Dedifferentiated amniotic fluid mesenchymal stem cell (primary cell): ENCODE measurements at regions not wholly inside any gene's neighbourhood (a gene's known extent, or its start where the extent isn't known, plus 50 kb on each side); places are given as distances from the start of the nearest gene placed in this dataset.
A peak's percentile ranks its signal among the peaks of the same experiment; 100 is the strongest.

Source experiments
- DNase-seq: peaks from one replicate; pipeline ENCODE4 v3.0.0-alpha.2; 2016; ENCODE audit errors: extremely low spot score

DNA sequence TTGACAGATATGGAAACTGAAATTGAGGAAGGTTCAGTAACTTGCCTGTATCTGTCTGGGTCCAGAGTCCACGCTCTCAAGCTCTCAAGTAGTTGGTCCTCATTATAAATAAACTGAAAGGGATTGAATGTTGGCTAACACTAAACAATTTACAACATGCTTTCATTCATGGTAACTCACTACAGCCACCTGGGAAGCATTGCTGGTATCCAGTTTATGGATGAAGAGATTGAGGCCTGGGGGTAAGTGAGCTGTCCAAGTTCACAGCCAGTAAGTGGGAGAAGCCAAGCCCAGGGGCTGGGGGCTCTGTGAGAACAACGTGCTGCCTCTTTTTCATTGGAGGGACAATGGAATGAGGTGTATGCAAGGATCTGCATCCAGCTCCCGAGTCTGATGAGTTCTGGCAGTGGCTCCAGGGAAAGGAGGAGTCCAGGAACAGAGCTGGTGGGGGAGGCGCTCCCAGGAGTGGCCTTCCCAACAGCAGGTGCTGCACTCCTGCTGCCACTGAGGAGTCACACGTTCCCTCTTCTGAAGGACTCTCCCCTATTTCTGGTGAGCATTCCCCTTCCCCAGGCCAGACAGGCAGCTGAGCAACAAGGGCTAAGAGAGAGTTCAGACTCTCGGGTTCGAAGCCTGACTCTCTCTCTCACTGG is 175.8 kb downstream of the CSNK2A3 start:
- no peak for DNase-seq

GRCh38 chr11:11173316-11174025 is 179.6 kb downstream of the CSNK2A3 start:
- no peak for DNase-seq

DNA sequence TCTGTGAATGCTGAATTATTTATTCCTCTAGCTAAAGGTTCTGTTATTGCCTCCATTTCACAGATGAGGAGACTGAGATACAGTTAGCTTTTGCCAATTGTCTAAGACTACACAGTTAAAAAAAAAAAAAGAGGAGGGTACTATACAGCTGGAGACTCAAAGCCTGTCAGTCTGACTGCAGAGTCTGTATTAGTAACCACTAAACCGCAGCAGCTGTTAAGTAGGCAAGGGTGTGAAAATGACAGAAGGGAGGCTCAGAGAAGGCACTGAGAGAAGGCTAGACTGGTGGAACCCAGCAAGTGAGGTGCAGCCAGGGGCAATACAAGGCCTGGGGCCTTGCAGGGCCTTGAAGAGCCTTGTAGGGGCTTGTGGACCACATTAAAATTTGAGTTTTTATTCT is 181.2 kb downstream of the CSNK2A3 start:
- no peak for DNase-seq

GRCh38 chr11:11171285-11171684 is 181.8 kb downstream of the CSNK2A3 start:
- DNase-seq, result no peak

GRCh38 chr11:11170352-11171084 is 182.5 kb downstream of the CSNK2A3 start:
- DNase-seq, result no peak

DNA sequence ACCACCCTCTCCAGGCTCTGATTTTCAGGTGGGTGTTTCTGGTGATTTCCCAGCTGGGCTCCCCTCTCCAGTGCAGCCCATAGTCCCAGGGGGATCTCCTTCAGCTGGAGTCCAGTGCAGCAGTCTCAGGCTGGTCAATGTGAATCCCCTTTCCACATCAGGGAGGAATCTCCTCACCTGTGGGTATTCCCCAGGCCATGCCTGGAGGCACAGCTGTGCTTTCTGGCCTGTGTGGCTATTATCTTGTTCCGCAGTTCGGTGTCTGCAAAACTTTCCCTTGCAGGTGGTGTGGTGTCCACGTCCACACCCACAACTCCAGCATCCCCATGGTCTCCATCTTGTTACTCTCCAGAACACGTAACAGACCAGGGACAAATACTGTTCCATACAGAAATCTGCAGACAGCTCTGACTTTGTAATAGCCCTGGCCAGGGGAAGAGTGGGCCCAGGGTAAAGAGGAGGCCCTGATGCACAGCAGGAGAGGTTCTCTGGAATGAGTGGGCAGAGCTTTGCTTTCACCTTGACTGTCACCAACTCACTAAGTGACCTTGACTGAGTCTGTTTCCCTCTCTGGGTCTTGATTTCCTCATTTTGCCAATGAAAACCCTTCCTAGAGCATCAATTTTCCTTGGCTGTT is 183.2 kb downstream of the CSNK2A3 start:
- DNase-seq, result no peak

DNA sequence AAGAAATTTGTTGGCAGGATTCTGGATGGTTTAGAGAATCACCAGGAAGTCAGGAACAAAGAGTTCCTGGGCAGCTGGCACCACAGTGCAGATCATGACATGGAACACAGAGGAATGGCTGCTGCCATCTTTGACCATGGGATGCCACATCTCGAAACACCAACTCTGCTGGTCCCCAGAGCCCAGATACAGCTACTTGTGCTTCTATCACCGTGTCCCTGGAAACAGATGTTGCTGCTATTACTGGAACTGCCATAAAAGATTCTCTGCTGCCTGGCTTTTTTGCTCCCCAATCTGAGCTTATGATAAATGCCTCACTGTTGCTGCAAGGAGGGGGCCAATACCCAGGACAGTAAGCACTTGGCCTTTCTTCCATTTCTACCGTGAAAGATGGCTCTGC is 185.2 kb downstream of the CSNK2A3 start:
- DNase-seq, result no peak

DNA sequence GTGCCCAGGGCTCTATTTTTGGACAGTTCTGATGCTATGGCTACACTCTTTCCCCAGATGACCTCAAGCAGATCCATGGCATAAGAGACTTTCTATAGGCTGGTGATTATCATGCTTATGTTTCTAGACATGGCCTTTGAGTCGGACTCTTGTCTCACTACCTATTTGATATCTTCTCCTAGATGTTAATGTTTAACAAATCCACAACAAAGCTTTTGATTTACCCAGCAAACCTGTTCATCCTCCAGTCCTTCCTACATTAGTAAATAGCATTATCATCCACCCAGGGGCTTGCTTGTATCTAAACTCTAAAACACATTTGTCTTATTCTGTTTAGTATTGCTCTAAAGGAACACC is 188.7 kb downstream of the CSNK2A3 start:
- DNase-seq, result no peak

DNA sequence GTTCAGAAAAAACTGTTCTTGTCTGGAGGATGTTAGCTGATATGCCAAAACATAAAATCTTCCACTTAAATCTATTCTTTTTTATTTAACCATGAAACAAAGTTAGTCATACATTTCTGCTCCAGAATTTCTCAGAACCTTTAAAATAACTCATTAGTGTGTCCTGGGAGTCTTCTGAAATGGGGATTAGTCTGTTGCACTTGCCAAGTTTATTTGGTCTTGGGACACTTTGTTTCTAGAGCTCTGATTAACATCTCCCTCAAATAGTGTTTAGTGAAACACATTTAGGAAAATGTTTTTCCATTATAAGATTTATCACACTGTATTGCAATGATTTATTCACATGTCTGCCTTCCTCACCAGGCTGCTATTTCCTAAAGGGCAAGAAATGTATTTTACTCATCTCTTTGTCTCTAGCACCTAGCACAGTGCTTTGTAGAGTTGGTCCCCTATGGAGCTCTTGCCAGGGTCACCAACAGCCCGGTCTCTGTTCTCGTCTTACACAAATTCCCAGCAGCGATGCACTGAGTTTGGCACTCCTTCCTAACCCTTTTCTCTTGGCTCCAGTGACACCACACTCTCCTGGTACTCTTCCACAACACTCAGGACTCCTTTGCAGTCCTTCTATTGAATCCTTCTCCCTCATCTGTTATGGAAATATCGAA is 189.2 kb downstream of the CSNK2A3 start:
- no peak for DNase-seq

GRCh38 chr11:11163236-11163635 is 189.8 kb downstream of the CSNK2A3 start:
- DNase-seq, result no peak

DNA sequence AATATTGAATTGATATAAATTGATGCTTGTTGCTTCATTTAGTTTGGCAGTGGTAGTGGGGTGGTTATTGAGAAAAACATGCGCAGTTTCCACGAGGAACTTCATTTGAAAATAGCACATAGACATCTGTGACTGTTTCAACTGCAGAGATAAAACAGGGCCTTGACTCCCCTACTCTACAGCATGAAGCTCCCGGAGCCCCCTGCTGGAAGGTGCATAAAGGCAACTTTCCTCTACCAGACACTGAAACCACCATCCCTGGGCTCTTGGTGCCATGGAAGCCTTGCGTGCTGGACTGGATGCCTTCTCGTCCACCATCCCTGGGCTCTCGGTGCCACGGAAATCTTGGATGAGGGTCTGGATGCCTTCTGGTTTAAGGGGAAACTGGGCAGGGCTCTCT is 195.9 kb downstream of the CSNK2A3 start:
- no peak for DNase-seq

DNA sequence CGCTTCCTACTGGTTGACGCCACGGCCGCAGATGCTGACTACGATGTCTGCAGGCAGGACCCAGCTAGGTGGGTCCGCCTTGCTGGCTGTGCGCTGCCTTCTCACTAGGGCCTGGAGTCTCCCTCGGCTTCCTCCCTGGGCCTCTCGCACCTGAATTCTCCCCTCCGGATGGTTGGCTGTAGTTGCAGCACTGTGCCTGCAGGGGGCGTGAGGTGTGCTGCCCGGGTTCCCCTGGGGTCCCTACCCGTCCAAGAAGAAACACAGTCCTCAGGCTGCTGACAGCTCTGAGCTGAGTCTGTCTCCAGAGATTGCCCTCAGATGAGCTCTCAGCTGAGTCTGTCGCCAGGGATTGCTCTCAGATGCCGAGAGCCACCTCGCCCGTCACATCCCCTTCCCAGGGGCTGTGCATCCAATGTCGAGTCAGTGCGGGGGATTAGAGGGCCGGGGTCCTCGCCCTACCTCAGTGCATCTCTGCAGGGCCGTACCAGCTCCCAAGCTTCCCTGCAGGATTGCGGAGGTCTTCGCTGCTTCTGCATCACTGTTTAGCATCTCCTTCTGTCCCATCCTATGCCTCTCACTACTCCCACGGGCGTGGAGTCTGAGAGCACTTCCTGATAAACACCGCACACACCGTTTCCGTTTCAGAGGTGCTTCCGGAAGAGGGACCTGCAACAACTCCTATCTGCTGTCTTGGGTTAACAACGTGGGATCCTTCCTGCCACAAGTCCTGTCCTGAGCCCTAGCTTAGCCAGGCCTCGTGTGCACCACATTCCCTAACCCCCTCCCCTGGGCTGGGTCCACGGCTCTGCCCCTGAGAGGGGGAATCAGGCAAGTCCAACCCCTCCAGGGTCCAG is 196.9 kb downstream of the CSNK2A3 start:
- DNase-seq, result no peak

DNA sequence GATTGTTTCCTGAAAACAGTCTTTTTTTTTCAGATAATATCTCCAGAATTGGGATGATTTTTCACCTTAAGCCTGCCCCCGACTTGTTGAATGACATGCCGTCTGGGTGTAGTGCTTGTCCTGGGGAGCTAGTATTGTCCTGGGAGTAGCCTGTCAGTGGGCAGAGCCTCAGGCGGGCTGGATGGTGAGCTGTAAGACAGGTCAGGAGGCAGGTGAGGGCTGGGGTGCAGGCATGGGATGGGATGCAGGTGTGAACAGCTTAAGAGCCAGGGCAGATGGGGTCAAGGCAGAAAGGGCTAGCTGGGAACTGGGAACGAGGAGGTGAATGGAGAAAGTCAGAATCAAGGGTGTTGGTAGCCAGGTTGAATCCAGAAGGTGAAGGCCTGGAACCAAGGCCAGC is 200.2 kb downstream of the CSNK2A3 start:
- no peak for DNase-seq

DNA sequence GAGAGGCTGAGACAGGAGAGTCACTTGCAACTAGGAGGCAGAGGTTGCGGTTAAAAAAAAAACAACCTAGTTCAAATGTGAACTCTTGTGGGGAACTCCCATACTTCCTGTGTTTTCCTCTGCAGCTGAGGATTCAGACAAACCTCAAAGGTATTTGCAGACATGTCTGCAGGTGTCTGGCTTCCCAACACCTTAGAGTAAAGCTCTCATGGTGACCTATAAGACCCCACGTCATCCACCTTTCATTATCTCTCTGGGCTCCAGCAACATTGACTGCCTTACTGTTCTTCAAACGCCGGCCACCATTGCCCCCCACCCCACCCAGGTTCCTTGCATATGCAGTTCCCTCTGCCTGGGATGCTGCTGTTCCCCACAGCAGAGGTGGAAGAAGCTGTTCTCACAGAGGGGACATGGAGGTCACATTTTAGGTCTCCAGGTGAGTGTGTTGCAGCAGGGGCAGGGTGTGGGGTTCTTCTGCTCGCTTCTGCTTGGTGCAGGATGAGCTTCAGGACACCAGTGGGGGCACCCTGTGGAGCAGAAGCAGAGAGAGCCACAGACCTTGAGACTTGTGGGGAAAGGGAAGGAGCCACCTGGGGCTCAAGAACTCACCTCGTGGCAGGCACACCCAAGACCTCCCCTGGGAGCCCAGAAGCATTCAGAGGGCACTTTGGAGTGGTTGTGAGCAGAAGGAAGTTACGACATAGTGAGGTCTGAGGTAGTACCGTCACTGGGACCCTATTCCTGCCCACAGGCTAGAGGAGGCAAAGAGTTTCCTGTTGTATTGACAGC is 203.2 kb downstream of the CSNK2A3 start:
- no peak for DNase-seq

- DNase-seq, result no peak
Measured at GRCh38 chr11:11148596-11148995, 204.5 kb downstream of the CSNK2A3 start.

DNA sequence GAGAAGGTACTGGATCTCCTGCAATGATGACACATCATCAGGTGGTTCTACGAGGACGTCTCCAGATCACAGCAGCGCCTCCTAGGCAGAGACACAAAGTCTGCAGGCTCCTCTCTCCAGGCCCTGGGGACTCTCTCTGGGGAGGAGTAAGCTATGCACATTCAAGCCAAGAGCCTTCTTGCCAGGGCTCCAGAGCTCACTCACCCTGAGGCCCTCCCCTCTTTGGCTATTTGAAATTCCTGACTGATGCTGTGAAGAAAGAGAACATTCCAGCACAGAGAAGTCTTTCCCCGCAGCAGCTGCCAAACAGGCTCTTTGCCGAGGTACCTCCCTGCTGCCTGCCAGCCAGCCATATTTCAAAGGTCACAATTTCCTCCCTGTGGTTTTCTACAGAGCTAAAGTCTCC is 204.9 kb downstream of the CSNK2A3 start:
- peak; percentile 98 for DNase-seq

GRCh38 chr11:11146830-11147229 is 206.2 kb downstream of the CSNK2A3 start:
- no peak for DNase-seq

- no peak for DNase-seq
Measured at GRCh38 chr11:11143849-11144248, 209.2 kb downstream of the CSNK2A3 start.

GRCh38 chr11:11142430-11142829 is 210.6 kb downstream of the CSNK2A3 start:
- DNase-seq, result no peak

GRCh38 chr11:11141065-11141464 is 212.0 kb downstream of the CSNK2A3 start:
- no peak for DNase-seq
